A549 (cell line): ENCODE measurements at regions not wholly inside any gene's neighbourhood (a gene's known extent, or its start where the extent isn't known, plus 50 kb on each side); places are given as distances from the start of the nearest gene placed in this dataset.

Experiments used
- ATAC-seq, 2 experiments: fragments of 200-7000 bp in 1 of 2; fragments of >200 bp in 1 of 2; cut with Nextera tagmentation in 1 of 2; cut with Tn5 transposase in 1 of 2; 3 replicates each; pipeline versions ENCODE4 v1.8.0 to v1.9.1; 2018 to 2020; ENCODE audit warnings: mild to moderate bottlenecking in 1 of 2, moderate library complexity in 1 of 2
- CTCF ChIA-PET: fragments of 300-600 bp; sonication (Branson Sonifier 250); formaldehyde crosslinking; extraction: SDS; loops from one replicate; lab custom pipeline; 2021; ENCODE audit warnings: antibody characterized with exemption, inconsistent platforms; lab: Yijun Ruan, JAX
- POLR2A ChIA-PET: fragments of 350-600 bp; formaldehyde crosslinking; extraction: SDS; loops from one replicate; lab custom pipeline; 2021; ENCODE audit warnings: antibody characterized with exemption, inconsistent platforms; lab: Yijun Ruan, JAX
- DNase-seq, 2 experiments: peaks; one replicate each; pipeline versions ENCODE4 v3.0.0 to v3.0.0-alpha.2; 2011 to 2016; ENCODE audit warnings: low read depth in 1 of 2, low spot score in 1 of 2
- FAIRE-seq: peaks from 2 replicates; lab custom pipeline; 2011; peaks lifted over from hg19 to GRCh38; lab: Jason Lieb, UNC
- H3K27ac ChIP-seq, 2 experiments: fragments of >200 bp; sonication (Bioruptor Twin); formaldehyde crosslinking; 3 replicates each; pipeline ENCODE4 v1.5.1; 2016 to 2017
- H3K4me1 ChIP-seq: fragments of >200 bp; sonication (Bioruptor Twin); formaldehyde crosslinking; 3 replicates; pipeline ENCODE4 v1.6.1; 2016
- H3K4me2 ChIP-seq: fragments of >200 bp; sonication (Bioruptor Twin); formaldehyde crosslinking; 3 replicates; pipeline ENCODE4 v1.6.1; 2016
- H3K4me3 ChIP-seq: fragments of >200 bp; sonication (Bioruptor Twin); formaldehyde crosslinking; 3 replicates; pipeline ENCODE4 v1.5.1; 2016
- H3K9me3 ChIP-seq: fragments of >200 bp; sonication (Bioruptor Twin); formaldehyde crosslinking; 3 replicates; pipeline ENCODE4 v1.6.1; 2016
- BHLHE40 ChIP-seq: IDR thresholded peaks from 2 replicates; pipeline ENCODE4 v1.6.1; 2012; ENCODE audit warnings: low read depth, low read length, inconsistent platforms
- CBX8 ChIP-seq: fragments of 200-600 bp; sonication (generic); IDR thresholded peaks from 2 replicates; pipeline ENCODE4 v1.6.1; 2016
- CEBPB ChIP-seq, 2 experiments: fragments of >200 bp in 1 of 2; sonication (Bioruptor Twin) in 1 of 2; formaldehyde crosslinking in 1 of 2; IDR thresholded peaks; 2 replicates each; pipeline ENCODE4 v1.6.1; 2012 to 2016
- CHD2 ChIP-seq: fragments of 150-350 bp; IDR thresholded peaks from 2 replicates; pipeline ENCODE4 v1.6.1; 2014; ENCODE audit warnings: low read length; ENCODE audit not compliant: partially characterized antibody
- CTCF ChIP-seq: fragments of >200 bp; sonication (Bioruptor Twin); formaldehyde crosslinking; IDR thresholded peaks from 3 replicates; pipeline ENCODE4 v1.5.1; 2016
- EHMT2 ChIP-seq: fragments of 200-600 bp; sonication (generic); IDR thresholded peaks from 2 replicates; pipeline ENCODE4 v1.6.1; 2016; ENCODE audit warnings: antibody characterized with exemption, low read depth, mild to moderate bottlenecking, moderate library complexity
- EP300 ChIP-seq, 2 experiments: fragments of >200 bp; sonication (Bioruptor Twin); formaldehyde crosslinking; IDR thresholded peaks; 2 replicates in 1 of 2; 3 replicates in 1 of 2; pipeline ENCODE4 v1.6.1; 2016 to 2017
- ESRRA ChIP-seq: fragments of 150-350 bp; IDR thresholded peaks from 2 replicates; pipeline ENCODE4 v1.6.1; 2014; ENCODE audit warnings: mild to moderate bottlenecking, low read length, borderline replicate concordance
- FOSB ChIP-seq: fragments of 250-450 bp; sonication (Bioruptor Pico); IDR thresholded peaks from 2 replicates; pipeline ENCODE4 v1.5.0; 2020; ENCODE audit warnings: mild to moderate bottlenecking, moderate library complexity
- GATA3 ChIP-seq: IDR thresholded peaks from 2 replicates; pipeline ENCODE4 v1.6.1; 2012; ENCODE audit warnings: borderline replicate concordance
- HMGXB4 ChIP-seq: fragments of 250-450 bp; sonication (Bioruptor Pico); IDR thresholded peaks from 2 replicates; pipeline ENCODE4 v1.5.0; 2021; ENCODE audit warnings: mild to moderate bottlenecking, moderate library complexity, borderline replicate concordance
- HOXA7 ChIP-seq: fragments of 250-450 bp; sonication (Bioruptor Pico); IDR thresholded peaks from 2 replicates; pipeline ENCODE4 v1.5.0; 2020; ENCODE audit warnings: mild to moderate bottlenecking, moderate library complexity
- HOXB13 ChIP-seq: fragments of 250-450 bp; sonication (Bioruptor Pico); IDR thresholded peaks from 2 replicates; pipeline ENCODE4 v1.5.0; 2020; ENCODE audit warnings: low read depth, mild to moderate bottlenecking, moderate library complexity
- HOXB5 ChIP-seq: fragments of 250-450 bp; sonication (Bioruptor Pico); IDR thresholded peaks from 2 replicates; pipeline ENCODE4 v1.5.0; 2020; ENCODE audit warnings: mild to moderate bottlenecking, moderate library complexity
- JUN ChIP-seq, 2 experiments: fragments of >200 bp; sonication (Bioruptor Twin); formaldehyde crosslinking; IDR thresholded peaks; 2 replicates in 1 of 2; 3 replicates in 1 of 2; pipeline ENCODE4 v1.6.1; 2016 to 2017
- MYC ChIP-seq: IDR thresholded peaks from 2 replicates; pipeline ENCODE4 v1.6.1; 2012; ENCODE audit warnings: mild to moderate bottlenecking, inconsistent platforms, low read length, improper control_type of control experiment, borderline replicate concordance
- PBX3 ChIP-seq: IDR thresholded peaks from 2 replicates; pipeline ENCODE4 v1.6.1; 2012
- POLR2A ChIP-seq: IDR thresholded peaks from 2 replicates; pipeline ENCODE4 v1.6.1; 2012; ENCODE audit warnings: mild to moderate bottlenecking, low read length
- RAD21 ChIP-seq, 2 experiments: fragments of >200 bp in 1 of 2; sonication (Bioruptor Twin) in 1 of 2; formaldehyde crosslinking in 1 of 2; IDR thresholded peaks in 1 of 2; conservative IDR thresholded peaks in 1 of 2; 2 replicates in 1 of 2; 3 replicates in 1 of 2; pipeline ENCODE4 v1.6.1; 2012 to 2018; ENCODE audit warnings: inconsistent platforms in 1 of 2
- RARB ChIP-seq: fragments of 250-450 bp; sonication (Bioruptor Pico); IDR thresholded peaks from 2 replicates; pipeline ENCODE4 v1.8.0; 2021; ENCODE audit warnings: mild to moderate bottlenecking, moderate library complexity
- RCOR1 ChIP-seq: fragments of 150-350 bp; IDR thresholded peaks from 2 replicates; pipeline ENCODE4 v1.6.1; 2014; ENCODE audit warnings: antibody characterized with exemption, low read length, low read depth
- RNF2 ChIP-seq: fragments of 200-600 bp; sonication (generic); IDR thresholded peaks from 2 replicates; pipeline ENCODE4 v1.6.1; 2016; ENCODE audit warnings: low read depth, mild to moderate bottlenecking, antibody characterized with exemption, moderate library complexity, borderline replicate concordance
- TP53 ChIP-seq: fragments of 250-450 bp; sonication (Bioruptor Pico); IDR thresholded peaks from 2 replicates; pipeline ENCODE4 v1.5.0; 2021; ENCODE audit warnings: mild to moderate bottlenecking, moderate library complexity
- ZFP36 ChIP-seq: fragments of 450-650 bp; IDR thresholded peaks from 2 replicates; pipeline ENCODE4 v1.6.1; 2014; ENCODE audit warnings: borderline replicate concordance; ENCODE audit not compliant: partially characterized antibody
- WGBS: methylation state at CpG from one replicate; pipeline ENCODE4 v1.1.6; 2017; ENCODE audit errors: missing lambda C conversion rate; 5-methylcytosine and 5-hydroxymethylcytosine counted together

- FAIRE-seq (no peak), DNase-seq (no peak), ATAC-seq (no peak)
- TF ChIP-seq EP300 (IDR thresholded peaks at IDR 0.05) (no peak), HOXB5 (no peak), RAD21 (conservative IDR thresholded peaks at IDR 0.05 in 1 of 2, IDR thresholded peaks at IDR 0.05 in 1 of 2) (no peak), BHLHE40 (no peak), HMGXB4 (CRISPR knock-in tag) (no peak), GATA3 (no peak), CHD2 (no peak)
- WGBS, result 26% methylated on average over 7 of the region's 7 CpGs
- Histone ChIP-seq H3K27ac (no peak overlapping the region), H3K4me2 (no peak overlapping the region), H3K4me1 (no peaks in the 10 kb centered on the region), H3K4me3 (no peak overlapping the region), H3K9me3 (no peaks in the 10 kb centered on the region)
- ChIA-PET CTCF (no interaction called here), POLR2A (no interaction called here)
These were observed 304.1 kb upstream of the EPHA6 start for GRCh38 chr3:96510334-96510733.

GRCh38 chr3:96537165-96537564, 277.2 kb upstream of the EPHA6 start:
- Histone ChIP-seq H3K4me2 (no peak overlapping the region), H3K9me3 (no peaks in the 10 kb centered on the region), H3K4me3 (no peak overlapping the region), H3K4me1 (no peaks in the 10 kb centered on the region), H3K27ac (no peak overlapping the region)
- TF ChIP-seq CTCF (no peak), HOXA7 (CRISPR knock-in tag) (no peak), ZFP36 (no peak), HMGXB4 (CRISPR knock-in tag) (no peak), MYC (no peak), FOSB (CRISPR knock-in tag) (no peak), POLR2A (no peak), RARB (no peak)
- POLR2A ChIA-PET, result no interaction called here
- FAIRE-seq, result no peak
- CTCF ChIA-PET, result interaction anchor here (0.6 kb wide), 1 partner anchor 1574 kb away, joined by 3 read pairs; no protein-coding TSS in a partner anchor
- DNase-seq, result no peak
- ATAC-seq, result no peak

- POLR2A ChIA-PET, result no interaction called here
- no peak overlapping the region for H3K27ac ChIP-seq
- ATAC-seq, result no peak
- CTCF ChIA-PET, result no interaction called here
- H3K4me1 ChIP-seq, result no peaks in the 10 kb centered on the region
- FAIRE-seq, result no peak
- no peak overlapping the region for H3K4me3 ChIP-seq
- WGBS, result 0% methylated on average over 1 of the region's 1 CpG
- TF ChIP-seq CHD2 (no peak), JUN (IDR thresholded peaks at IDR 0.05) (no peak), CBX8 (no peak), TP53 (no peak), CEBPB (IDR thresholded peaks at IDR 0.05) (no peak), GATA3 (no peak), HOXB13 (CRISPR knock-in tag) (no peak), RNF2 (no peak), PBX3 (no peak), EHMT2 (no peak), RCOR1 (no peak), ESRRA (no peak)
- H3K9me3 ChIP-seq, result no peaks in the 10 kb centered on the region
- no peak for DNase-seq
- H3K4me2 ChIP-seq, result no peak overlapping the region
These were observed 276.2 kb upstream of the EPHA6 start for GRCh38 chr3:96538186-96538585.
